SU-DHL-6 (cell line): ENCODE measurements at regions not wholly inside any gene's neighbourhood (a gene's known extent, or its start where the extent isn't known, plus 50 kb on each side); places are given as distances from the start of the nearest gene placed in this dataset.

Experiments used
- H2AFZ ChIP-seq: fragments of 200-600 bp; sonication (generic); 2 replicates; pipeline ENCODE4 v1.6.1; 2014; ENCODE audit warnings: low read depth, mild to moderate bottlenecking, moderate library complexity, mixed read lengths, antibody characterized with exemption, low read length; ENCODE audit not compliant: severe bottlenecking
- H3F3A ChIP-seq: fragments of 200-600 bp; shearing (Covaris generic); 2 replicates; pipeline ENCODE4 v1.6.0; 2016; ENCODE audit warnings: antibody characterized with exemption, mild to moderate bottlenecking; ENCODE audit not compliant: insufficient read depth
- H3K27ac ChIP-seq: fragments of 200-600 bp; sonication (generic); 2 replicates; pipeline ENCODE4 v1.5.1; 2016; ENCODE audit warnings: low read depth, mild to moderate bottlenecking, low read length, moderate library complexity, mixed read lengths
- H3K27me3 ChIP-seq: fragments of 200-600 bp; sonication (generic), shearing (Covaris generic); 2 replicates; pipeline ENCODE4 v1.6.0; 2014; ENCODE audit warnings: mild to moderate bottlenecking, low read length
- H3K36me3 ChIP-seq: fragments of 200-600 bp; sonication (generic); 2 replicates; pipeline ENCODE4 v1.6.1; 2014; ENCODE audit warnings: mild to moderate bottlenecking, low read length, mixed read lengths
- H3K4me2 ChIP-seq: fragments of 300-600, 200-600 bp; shearing (Covaris generic), sonication (generic); 2 replicates; pipeline ENCODE4 v1.6.0; 2014; ENCODE audit warnings: low read length, low read depth, mild to moderate bottlenecking; ENCODE audit not compliant: poor library complexity, severe bottlenecking
- H3K4me3 ChIP-seq: fragments of 200-600 bp; sonication (generic); 2 replicates; pipeline ENCODE4 v1.5.1; 2014; ENCODE audit warnings: antibody characterized with exemption, low read length, mild to moderate bottlenecking, mixed read lengths; ENCODE audit not compliant: insufficient read depth, poor library complexity, severe bottlenecking
- H3K79me2 ChIP-seq: fragments of 200-600 bp; sonication (generic); 2 replicates; pipeline ENCODE4 v1.6.1; 2014; ENCODE audit warnings: mild to moderate bottlenecking, low read length, moderate library complexity; ENCODE audit not compliant: insufficient read depth
- H3K9ac ChIP-seq: fragments of 200-600 bp; sonication (generic); 2 replicates; pipeline ENCODE4 v1.7.0; 2014; ENCODE audit warnings: mild to moderate bottlenecking, low read length
- H3K9me2 ChIP-seq: fragments of 200-600 bp; sonication (generic); replicated peaks from 2 replicates; pipeline ENCODE4 v1.6.1; 2014; ENCODE audit warnings: low read length; ENCODE audit not compliant: insufficient read depth
- H3K9me3 ChIP-seq: fragments of 200-600 bp; sonication (generic); 2 replicates; pipeline ENCODE4 v1.6.1; 2014; ENCODE audit warnings: low read length, mixed read lengths; ENCODE audit not compliant: insufficient read depth
- H4K20me1 ChIP-seq: fragments of 200-600 bp; sonication (generic); 2 replicates; pipeline ENCODE4 v1.6.1; 2014; ENCODE audit warnings: low read depth, mild to moderate bottlenecking, antibody characterized with exemption, low read length, moderate library complexity, mixed read lengths
- CTCF ChIP-seq: fragments of 200-600 bp; sonication (generic); IDR thresholded peaks from one replicate; pipeline ENCODE4 v1.5.1; 2017; ENCODE audit warnings: antibody characterized with exemption, mild to moderate bottlenecking, low read length, moderate library complexity; ENCODE audit not compliant: insufficient read depth, poor library complexity, severe bottlenecking
- EZH2phosphoT487 ChIP-seq: fragments of 200-600 bp; sonication (generic), shearing (Covaris generic); conservative IDR thresholded peaks from 2 replicates; pipeline ENCODE4 v1.6.1; 2018; ENCODE audit warnings: mild to moderate bottlenecking, antibody characterized with exemption, low read length, moderate library complexity, mixed read lengths

- TF ChIP-seq EZH2phosphoT487 (no peak), CTCF (no peak)
- Histone ChIP-seq H3K9me3 (no peaks in the 10 kb centered on the region), H3K4me2 (no peak overlapping the region), H3F3A (no peaks in the 10 kb centered on the region), H3K9me2 (no peaks in the 10 kb centered on the region), H3K9ac (no peak overlapping the region), H3K27me3 (no peaks in the 10 kb centered on the region), H3K27ac (no peak overlapping the region), H2AFZ (no peak overlapping the region), H4K20me1 (no peaks in the 10 kb centered on the region), H3K36me3 (no peaks in the 10 kb centered on the region), H3K4me3 (no peak overlapping the region), H3K79me2 (no peaks in the 10 kb centered on the region)
These were observed 1261.0 kb downstream of the FAM181B start for GRCh38 chr11:81472646-81473045.

DNA sequence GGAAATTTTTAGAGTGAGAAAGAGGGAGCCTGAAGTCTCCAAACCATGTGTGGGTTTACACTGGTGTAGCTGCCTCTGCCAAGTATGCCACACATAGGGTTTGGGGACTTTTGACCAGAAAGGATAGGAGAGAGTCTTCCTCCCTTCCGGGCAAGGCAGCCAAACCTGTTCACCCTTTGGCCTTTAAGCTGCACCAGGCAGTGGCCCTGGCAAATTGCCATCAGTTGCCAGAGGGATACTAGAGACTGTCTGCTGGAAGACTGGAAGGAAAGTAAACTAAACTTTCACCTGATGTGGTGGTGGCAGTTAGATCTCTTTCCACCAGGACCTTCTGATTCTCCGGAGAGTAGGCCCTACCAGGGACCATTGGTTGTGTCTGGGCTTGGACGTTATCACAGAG, 1263.2 kb downstream of the FAM181B start:
- Histone ChIP-seq H4K20me1 (no peaks in the 10 kb centered on the region), H3F3A (no peaks in the 10 kb centered on the region), H3K27me3 (no peaks in the 10 kb centered on the region), H3K4me3 (no peak overlapping the region), H3K9me2 (no peaks in the 10 kb centered on the region), H3K4me2 (no peak overlapping the region), H2AFZ (no peak overlapping the region), H3K9me3 (no peaks in the 10 kb centered on the region), H3K9ac (no peak overlapping the region), H3K36me3 (no peaks in the 10 kb centered on the region), H3K27ac (no peak overlapping the region), H3K79me2 (no peaks in the 10 kb centered on the region)
- TF ChIP-seq EZH2phosphoT487 (no peak), CTCF (no peak)

- Histone ChIP-seq H3K79me2 (no peaks in the 10 kb centered on the region), H3K36me3 (no peaks in the 10 kb centered on the region), H3K9ac (no peak overlapping the region), H3K9me3 (no peaks in the 10 kb centered on the region), H3K4me3 (no peak overlapping the region), H3K27ac (no peak overlapping the region), H3K9me2 (no peaks in the 10 kb centered on the region), H3K4me2 (no peak overlapping the region), H3K27me3 (no peaks in the 10 kb centered on the region), H4K20me1 (no peaks in the 10 kb centered on the region), H2AFZ (no peak overlapping the region), H3F3A (no peaks in the 10 kb centered on the region)
- TF ChIP-seq EZH2phosphoT487 = no peak
- TF ChIP-seq CTCF = no peak
These were observed 1273.8 kb downstream of the FAM181B start for GRCh38 chr11:81459766-81460306.
